Stimulated activated CD4-positive, alpha-beta T cell treated with anti-CD3 and anti-CD28 coated beads, Interleukin-2, amount 100 ng/mL, for 4 hours (primary cell): ENCODE measurements at regions not wholly inside any gene's neighbourhood (a gene's known extent, or its start where the extent isn't known, plus 50 kb on each side); places are given as distances from the start of the nearest gene placed in this dataset.
"Not testable (repeated sequence)": the region's sequence is repeated elsewhere in the genome, so short reads cannot be mapped to it uniquely, and the experiment has no call there.

ENCODE experiments used
- DNase-seq: peaks from one replicate; pipeline ENCODE4 v3.0.0-alpha.2; 2020; ENCODE audit warnings: low read depth

DNA sequence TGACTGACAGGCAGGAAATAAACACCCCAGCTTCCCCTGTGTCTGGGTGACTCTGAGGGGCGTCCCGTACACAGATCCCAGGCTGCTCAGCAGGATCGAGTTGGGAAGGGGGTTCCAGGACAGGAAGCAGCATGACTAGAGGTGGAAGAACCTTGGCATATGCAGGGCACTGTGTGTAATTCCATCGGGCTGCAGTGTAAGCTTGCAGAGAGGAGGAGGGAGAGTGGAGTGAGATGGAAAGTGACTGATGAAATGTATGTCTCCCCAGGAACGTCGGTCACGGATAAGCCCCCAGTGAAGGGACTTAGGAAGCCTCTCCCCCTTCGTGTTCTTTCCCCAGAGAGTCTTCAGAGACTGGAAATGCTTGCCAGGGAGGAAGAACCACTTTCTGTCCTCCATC is 198.4 kb upstream of the SULF2 start:
- DNase-seq: not testable (repeated sequence)

DNA sequence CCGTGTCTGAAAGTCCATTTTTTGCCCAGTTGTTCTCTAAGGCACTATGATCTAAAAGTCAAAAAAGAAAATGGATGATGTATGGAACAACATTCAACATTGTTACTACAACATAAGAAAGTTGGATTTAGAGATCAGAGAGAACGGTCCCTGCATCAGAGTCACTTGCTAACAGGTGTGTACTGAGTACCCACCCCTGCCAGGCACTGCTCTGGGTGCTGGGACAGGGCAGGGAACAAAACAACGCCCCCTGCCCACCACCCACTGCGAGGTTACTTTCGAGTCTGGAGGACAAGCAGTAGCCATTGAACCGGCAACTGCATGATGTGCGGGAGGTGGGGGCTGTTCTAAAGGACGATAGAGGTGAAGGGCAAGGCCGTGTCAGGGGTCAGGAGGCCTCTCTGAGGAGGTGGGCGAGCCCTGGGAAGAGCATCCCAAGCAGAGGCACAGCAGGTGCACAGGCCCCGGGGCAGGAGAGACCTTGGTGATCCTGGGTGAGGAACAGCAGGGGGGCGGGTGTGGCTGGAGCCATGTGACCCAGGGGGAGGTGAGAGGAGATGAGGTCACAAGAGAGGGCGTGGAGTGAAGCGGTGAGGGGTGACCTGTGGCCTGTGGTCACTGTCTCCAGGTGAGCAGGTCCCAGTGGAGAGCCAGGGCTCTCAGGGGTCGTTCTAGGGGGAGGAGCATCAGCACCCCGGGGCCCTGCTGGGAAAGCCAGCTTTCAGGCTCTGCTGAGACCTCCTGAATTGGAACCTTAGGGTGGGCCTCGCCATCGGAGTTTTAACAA is 197.5 kb upstream of the SULF2 start:
- no peak for DNase-seq

DNA sequence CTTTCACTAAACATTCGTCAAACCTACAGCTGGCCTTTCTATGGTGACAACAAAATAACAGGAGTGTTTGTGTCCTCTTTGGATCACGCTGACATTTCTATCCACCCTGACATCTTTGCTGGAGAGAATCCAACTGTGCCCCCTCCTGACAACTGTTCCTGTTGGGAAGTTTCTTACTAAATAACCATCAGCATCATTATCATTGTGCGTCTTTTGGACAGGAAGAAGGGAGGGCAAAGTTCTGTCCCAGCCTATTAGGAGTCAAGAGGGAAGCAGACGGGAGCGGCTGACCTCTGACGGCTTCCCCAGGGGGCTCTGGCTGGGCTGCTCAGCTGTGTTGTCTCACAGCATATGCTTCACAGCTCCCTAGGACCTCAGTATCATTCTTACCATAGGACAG is 195.9 kb upstream of the SULF2 start:
- no peak for DNase-seq

DNA sequence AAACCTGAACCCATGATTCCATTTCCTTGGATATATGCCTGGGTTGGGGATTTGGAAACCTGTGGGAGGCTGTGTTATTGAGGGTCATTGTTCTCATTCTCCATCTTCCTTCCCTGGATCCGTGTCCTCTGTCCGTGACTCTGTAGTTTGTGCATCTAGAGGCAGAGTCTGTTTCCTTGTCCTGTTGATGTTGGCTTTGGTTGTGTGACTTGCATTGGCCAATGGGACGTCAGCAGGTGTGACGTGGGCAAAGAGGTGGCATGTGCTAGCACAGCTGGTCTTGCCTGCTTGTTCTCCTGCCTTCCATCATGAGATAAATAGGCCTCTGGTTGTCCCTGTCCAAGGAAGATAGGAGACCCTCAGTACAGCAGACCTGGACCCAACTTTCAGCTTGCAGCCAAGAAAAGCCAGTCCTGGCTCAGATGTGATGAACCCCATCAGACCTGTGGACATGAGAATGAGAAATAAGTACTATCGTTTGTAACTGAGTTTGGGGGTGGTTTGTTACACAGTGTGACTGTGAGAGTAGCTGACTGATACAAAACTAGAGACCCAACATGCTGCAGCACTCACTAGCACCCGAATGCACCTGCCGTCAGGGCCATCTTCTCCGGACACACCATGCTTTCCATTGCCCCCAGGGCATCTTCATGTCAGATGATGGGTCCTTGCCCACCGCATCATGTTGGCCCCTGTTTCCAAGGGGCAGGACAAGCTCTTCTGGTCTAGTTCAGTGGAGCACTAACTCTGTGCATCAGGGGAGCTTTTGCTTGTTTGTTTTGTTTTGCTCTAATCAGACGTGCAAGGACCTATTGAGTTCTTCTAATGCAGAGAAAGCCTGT is 195.3 kb upstream of the SULF2 start:
- no peak for DNase-seq

DNA sequence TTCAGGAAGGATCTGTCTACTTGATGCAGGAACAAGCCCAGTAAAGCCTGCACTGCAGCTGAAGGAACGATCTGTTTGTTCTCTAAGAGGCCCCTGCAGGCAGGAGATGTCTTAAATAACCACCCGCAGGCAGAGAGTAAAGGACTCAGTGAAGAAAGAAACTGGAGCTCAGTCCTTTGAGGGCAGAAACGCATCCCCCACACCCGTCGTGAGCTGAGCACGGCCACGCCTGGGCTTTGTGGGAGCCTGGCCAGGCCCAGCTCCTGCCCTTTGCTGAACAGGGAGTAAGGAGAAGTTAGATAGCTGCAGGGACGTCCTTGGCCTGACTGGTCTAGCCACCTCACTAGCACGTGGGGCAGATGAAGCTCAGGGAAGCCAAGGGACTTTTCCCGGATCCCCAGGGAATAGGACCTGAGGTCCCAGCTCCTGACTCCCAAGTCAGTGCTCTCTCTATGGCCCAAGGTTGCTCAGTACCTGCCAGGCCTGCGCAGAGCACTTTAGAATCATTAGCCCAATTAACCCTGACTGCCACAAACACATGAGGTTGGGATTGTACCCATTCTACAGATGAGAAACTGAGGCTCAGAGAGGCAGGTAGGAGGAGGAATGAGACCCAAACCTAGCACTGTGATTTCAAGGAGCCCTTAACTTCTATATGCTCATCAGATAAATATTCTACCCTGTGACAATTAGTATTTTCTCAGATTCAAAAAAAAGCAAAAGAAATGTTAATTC is 194.2 kb upstream of the SULF2 start:
- DNase-seq: not testable (repeated sequence)

DNA sequence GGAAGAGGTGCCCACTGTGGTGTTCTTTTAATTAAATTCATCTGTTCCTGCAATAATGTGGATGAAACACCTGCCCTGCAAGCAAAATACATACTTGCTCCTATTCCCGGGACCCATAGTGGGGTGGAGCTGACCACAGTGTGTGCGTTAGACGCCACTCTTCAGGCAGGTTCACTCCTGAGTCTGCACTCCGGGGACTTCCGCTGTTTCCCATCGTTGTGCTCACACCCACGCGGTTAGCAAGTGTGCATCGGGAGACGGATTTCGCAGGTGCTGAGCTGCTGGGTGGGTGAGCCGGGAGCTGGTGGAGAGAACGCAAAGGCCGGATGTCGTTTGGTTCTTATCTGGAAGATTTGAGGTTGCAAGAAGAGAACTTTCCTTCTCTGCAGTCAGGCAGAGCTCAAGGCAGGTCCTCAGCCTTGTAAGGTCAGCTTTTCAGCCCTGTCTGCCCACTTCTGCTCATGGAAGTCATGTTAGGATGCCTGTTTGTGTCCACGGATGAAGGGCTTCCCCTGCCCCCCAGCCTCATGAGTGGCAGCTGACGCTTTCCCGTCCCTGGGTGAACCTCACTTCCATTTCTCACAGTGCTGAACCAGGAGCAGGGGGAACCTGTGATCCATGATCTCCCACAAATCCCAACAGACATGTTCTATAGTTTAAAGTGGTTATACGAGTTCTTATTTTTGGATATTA is 193.3 kb upstream of the SULF2 start:
- not testable (repeated sequence) for DNase-seq

DNA sequence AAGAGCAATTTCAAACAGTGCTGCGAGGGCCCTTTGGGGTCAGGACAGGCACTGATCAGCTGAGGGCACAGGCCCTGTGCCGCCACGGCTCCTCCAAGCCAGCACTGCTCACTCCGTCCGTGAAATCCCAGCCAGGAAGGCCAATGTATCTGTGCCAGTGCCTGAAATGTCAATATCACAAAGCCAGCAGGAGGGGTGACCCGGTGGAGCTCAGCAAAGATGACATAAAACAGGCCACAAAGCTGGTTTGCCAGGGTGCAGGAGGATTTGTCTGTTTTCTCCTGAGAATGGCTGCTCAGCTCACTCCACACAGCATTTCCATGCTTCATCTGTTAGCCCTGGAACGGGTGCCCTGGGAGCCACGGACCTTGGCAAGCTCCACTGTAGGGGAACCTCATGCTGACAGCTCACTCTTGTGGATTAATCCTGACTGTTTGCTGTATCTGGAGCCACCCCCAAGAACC is 192.5 kb upstream of the SULF2 start:
- DNase-seq: not testable (repeated sequence)

DNA sequence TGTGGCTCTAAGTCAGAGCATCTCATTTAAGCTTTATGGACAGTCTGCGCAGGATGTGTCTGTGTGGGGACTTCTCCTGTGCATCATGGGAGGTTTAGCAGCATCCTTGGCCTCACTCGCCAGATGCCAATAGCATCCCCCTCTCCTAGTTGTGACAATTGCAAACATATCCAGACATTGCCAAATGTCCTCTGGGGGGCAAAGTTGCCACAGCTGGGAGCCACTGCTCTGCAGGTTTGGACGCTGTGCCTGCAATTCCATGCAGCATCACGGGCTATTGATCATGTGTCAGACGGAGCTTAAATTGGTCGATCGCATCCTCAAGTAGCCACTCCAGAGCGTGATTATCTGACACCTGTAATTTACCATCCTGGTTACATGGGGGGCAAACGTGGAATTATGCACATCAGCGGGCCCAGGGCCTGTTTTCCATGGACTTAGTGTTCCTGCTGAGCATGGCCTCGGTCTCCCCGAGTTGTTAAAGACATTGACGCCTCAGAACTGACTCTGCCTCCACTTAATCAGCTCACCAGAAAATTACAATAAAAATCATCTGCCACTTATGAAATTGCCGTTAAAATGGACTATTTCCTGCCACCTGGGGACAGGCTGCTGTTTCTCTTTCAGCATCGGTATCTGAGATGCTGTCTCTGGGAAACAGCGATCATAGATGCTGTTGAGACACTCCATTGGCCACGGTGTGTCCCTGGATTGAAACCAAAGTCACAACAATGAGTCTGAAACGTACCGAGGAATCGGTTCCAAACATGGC is 191.9 kb upstream of the SULF2 start:
- not testable (repeated sequence) for DNase-seq

DNA sequence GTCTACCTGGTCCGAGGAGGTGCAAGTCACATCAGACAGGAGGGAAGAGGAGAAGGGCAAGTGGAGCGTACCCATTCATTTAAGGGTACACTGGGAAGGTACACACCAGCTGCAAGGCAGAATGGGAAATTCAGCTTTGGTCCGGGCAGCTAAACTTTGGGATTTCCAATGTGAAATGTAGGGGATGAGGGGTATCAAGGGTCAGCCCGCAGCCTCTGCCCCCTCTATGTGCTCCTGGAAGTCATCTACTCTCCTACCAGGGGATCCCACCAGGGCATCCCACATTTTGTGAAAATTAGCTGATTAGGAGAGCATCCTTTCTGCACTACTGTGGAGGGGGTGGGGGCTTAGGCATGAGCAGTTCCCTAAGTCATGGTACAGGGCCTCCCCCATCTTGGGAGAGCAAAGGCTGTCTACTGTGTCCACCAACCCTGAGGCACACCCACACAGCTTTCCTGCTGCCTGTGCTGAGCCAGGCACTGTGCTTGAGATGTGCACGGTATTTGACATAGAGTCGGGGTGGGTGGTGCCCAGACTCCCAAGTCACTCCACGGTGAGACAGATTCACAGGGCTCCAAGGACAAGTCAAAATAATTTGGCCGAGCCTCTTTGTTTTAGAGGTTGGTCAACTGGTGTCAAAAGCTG is 189.1 kb upstream of the SULF2 start:
- DNase-seq: no peak

DNA sequence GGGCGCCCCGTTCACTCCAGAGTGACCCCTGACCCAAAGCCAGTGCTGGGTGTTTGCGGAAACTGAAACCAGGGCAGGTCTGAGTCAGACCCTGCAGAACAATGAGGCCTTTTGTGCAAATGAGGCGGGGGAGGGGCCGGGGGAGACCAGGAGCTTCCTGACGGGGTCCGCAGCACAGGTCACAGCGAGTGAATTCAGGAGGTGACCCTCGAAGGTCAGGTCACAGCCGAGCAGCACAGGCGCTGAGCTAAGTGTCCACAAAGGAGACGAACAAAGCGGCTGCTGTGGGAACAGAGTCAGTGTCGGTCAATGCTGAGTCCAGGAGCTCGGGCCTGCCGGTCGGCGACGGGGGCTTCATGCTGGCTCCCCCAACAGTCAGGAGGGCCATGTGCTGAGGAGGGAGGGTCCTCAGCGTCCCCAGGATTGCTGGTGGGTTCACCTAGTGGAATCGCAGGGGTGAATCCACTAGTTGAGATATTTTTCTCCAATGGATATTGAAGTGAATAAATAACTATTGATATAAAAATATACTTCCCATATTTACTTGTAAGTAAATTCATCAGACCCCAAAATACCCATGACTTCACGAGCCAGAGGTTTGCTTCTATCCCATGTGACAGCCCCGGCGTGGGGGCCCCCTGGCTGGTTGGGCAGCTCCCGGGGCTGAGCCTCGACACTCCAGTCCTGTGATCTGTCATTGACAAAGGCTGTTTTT is 188.4 kb upstream of the SULF2 start:
- DNase-seq: no peak

DNA sequence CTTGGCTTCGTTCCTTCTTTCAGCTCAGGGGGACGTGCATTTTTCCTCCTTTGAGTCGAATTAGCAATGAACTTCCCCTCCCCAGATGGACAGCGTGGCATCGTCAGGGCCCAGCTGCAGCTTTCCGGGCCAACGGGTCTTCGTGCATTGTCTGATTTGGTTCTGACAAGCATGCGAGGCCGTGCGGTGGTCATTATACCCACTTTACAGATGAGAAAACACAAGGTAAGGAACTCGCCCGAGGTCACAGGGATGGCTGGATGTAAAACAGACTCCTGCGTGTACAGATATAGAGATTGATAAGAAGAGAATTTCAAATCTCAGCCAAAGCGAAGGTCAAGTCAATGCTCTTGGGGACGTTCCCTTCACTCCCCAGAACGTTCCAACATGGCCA is 187.6 kb upstream of the SULF2 start:
- no peak for DNase-seq

DNA sequence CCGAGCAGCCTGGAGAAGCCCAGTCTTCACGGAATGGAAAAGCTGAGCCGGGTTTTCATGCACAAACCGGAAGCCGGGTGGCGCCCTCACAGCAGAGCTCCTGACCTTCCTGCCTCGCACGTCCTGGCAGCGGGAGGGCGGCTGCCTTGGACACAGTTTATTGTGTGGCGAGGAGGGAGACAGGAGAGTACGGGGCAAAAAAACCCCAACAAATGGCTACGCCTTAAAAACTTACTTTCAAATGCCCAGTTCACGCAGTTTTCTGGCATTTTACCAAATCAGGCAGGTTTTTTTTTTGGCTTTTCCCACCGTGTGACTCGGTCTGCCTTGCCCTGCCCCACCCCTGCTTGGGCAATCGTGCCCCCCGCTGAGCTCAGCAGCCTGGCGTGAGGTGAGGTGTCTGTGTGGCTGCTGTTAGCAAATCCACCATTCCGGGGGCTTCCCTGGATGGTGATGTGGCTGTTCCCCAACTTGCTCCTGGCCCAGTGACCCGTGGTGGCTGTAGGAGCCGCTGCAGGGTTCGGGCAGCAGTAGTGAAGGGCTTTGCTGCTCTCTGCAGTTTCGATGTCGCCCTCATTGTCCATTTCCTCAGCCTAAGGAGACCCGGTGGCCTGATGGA is 187.1 kb upstream of the SULF2 start:
- not testable (repeated sequence) for DNase-seq

DNA sequence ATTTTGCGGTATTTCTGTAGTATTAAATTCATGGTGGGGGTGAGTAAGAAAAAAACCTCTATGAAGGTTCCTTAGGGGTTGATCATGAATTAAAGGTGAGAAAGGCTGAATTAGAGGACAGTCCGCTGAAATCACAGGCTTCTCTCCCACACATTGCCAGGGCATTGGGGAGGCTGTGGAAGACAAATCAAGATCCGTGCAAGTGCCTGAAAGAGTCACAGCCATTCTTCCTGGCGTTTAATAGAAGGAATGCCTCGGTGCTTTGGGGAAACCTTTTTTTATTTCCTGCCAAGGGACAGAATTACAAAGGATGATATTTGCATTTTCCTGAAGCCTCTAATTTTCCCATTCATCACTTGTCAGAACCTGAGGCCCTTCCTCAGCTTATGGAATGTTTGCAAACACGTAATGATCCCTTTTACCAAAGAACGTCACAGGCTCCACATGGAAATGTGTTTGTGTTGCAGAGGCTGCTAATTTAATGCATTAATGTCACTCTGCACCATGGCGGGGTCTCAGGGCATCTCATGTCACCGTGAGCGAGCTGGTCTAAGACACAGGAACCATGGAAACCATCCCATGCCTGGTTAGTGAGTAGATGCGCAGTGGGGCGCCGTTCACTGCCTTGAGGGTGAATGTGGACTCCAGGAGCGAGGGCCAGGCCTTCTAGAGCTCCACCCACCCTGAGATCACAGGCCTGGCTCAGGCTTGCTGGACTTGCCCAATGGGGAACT is 185.9 kb upstream of the SULF2 start:
- DNase-seq: no peak

DNA sequence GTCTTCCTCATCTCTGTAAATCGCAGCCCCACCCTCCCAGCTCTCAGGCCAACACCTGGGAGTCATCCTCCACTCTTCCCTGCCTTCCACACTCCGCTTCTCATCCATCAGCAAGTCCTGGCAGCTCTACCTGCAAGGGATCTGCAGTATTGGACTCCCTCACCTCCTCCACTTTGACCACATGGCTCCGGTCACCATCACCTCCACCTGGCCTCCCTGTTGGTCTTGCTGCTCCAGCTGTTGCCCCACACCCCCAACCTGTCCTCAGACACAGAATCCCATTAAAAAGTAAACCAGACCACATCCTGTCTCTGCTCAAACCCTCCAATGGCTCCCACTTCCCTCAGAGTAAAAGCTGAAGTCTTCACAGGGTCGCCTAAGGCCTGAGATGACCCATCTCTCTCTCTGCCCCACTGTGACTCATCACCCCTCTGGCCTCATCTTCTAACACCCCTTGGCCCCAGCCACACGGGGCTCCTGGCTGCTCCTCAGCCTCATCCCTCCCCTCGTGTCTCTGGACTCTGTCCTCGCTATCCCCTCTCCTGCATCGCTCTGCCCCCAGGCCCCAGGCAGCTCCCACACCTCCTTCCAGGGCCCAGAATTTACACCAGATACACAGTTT is 185.1 kb upstream of the SULF2 start:
- no peak for DNase-seq

DNA sequence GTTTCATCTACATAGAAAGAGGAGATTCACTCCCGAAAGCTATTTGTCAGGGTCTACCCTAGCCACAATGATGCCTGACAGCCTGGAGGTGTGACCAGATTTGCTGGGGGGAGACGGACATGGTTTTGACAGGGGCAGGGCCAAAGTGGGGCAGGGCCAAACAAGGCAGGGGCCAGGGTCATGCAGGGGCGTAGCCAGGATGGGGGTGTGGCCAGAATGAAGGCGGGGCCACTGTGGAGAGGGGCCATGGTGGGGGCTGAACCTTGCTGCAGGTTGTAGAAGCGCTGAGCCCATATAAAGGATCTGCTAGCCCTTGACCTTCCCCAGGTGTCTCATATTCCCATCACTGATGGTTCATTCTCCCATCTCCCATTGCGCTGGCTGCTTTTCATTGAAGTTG is 184.1 kb upstream of the SULF2 start:
- no peak for DNase-seq

DNA sequence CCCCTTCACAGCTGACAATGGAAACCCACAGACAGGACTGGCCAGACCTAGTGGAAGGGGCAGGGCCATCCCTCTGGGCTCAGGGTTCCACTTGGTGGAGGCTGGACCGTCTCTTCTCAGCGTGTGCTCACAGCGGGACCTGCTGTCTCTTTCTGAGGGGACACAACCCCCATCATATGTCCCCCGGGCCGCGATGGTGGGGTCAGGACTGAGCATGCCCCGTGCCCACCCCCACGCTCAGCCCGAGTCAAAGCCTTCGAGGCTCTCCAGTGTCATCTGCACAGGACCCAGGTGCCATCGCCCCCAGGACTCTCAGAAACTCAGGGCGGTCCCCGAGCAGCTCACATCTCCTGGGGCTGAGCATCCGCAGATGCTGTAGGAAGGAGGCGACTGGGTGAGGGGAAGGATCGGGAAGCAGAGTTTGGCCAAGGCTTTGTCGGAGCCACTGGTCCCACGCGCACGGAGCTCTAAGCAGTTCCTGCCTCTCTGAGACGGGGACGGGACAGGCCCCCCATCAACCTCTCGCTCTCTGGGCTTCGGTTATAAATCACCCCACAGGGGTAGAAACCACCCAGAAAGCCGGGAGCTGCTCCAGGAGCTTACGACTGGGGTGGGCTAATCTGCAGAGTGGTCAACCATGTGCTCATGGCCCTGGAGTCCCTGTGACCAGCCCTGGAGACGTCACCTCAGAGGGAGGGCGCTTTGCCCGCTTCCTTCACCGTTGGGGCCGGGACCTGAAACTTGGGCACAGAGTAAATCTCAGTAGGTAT is 183.4 kb upstream of the SULF2 start:
- no peak for DNase-seq

DNA sequence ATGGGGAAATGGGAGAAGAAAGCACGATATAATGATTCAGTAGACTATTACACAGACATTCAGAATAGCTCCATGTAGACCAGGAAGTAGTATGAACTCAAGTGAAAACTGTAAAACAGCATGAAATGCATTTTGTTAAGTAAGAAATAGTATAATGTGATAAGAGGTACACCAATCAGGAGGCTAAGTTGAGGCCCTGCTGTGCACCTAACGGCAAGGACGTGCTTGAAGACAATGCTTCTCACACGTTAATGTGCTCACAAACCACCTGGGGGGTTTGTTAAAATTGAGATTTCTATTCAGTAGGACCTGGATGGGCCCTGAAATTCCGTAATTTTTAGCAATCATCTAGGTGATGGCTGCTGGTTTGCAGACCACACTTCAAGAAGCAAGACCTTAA is 178.9 kb upstream of the SULF2 start:
- DNase-seq: no peak

DNA sequence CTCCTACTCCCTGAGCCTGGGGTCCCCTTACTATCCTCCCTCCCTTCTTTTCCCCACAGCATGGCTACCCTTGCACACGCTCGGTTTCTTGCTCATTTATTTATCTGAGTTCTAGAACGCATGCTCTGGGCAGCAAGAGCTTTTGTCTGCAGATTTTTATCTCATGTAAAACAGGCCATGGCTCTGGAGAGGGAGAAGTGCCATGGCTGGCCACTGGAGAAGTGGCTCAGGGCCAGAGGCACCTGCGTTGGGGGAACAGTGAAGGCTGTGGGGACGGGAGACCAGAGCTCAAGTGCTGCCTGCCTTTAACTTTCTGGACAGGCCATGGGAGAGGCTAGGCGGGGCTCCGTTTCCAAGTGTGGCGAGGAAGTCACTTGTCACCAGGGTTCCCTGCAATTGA is 177.7 kb upstream of the SULF2 start:
- DNase-seq: no peak
